Erythroblast (primary cell): ENCODE measurements at regions not wholly inside any gene's neighbourhood (a gene's known extent, or its start where the extent isn't known, plus 50 kb on each side); places are given as distances from the start of the nearest gene placed in this dataset.
"Not testable (repeated sequence)": the region's sequence is repeated elsewhere in the genome, so short reads cannot be mapped to it uniquely, and the experiment has no call there.

Experiments used
- DNase-seq, 2 experiments: peaks; one replicate each; lab custom pipeline; 2025; lab: John Stamatoyannopoulos, UW
- GATA1 ChIP-seq: IDR thresholded peaks from 2 replicates; pipeline ENCODE4 v1.6.1; 2011; ENCODE audit warnings: low read depth, mild to moderate bottlenecking, control low read depth, low read length, moderate library complexity
- POLR2A ChIP-seq: IDR thresholded peaks from 2 replicates; pipeline ENCODE4 v1.6.1; 2011; ENCODE audit warnings: mild to moderate bottlenecking, low read length

- no peak for DNase-seq
- TF ChIP-seq POLR2A (no peak), GATA1 (no peak)
These were observed 57.7 kb upstream of the AADACL2 start for GRCh38 chr3:151675858-151676615.

GRCh38 chr3:151673974-151674373, 59.8 kb upstream of the AADACL2 start:
- TF ChIP-seq POLR2A (no peak), GATA1 (no peak)
- peak in 1 of 2 experiments; percentile 63 for DNase-seq

- DNase-seq = not testable (repeated sequence)
These were observed 66.0 kb upstream of the AADACL2 start for GRCh38 chr3:151667762-151668161.

- no peak for DNase-seq
- TF ChIP-seq GATA1 (no peak), POLR2A (no peak)
These were observed 72.8 kb upstream of the AADACL2 start for GRCh38 chr3:151660885-151661284.

- TF ChIP-seq GATA1 (no peak), POLR2A (no peak)
- DNase-seq = no peak
These were observed 88.7 kb upstream of the AADACL2 start for GRCh38 chr3:151644986-151645385.

- no peak for DNase-seq
- TF ChIP-seq GATA1 (no peak), POLR2A (no peak)
These were observed 89.6 kb upstream of the AADACL2 start for GRCh38 chr3:151644020-151644620.

- no peak for TF ChIP-seq GATA1
- no peak for TF ChIP-seq POLR2A
- DNase-seq = no peak
These were observed 94.3 kb upstream of the AADACL2 start for GRCh38 chr3:151639418-151639740.

- TF ChIP-seq POLR2A (no peak), GATA1 (no peak)
- no peak for DNase-seq
These were observed 94.9 kb upstream of the AADACL2 start for GRCh38 chr3:151638555-151639417.

GRCh38 chr3:151635905-151636304, 97.8 kb upstream of the AADACL2 start:
- no peak for DNase-seq
- TF ChIP-seq GATA1 (no peak), POLR2A (no peak)

- no peak for DNase-seq
- TF ChIP-seq POLR2A (no peak), GATA1 (no peak)
These were observed 101.8 kb upstream of the AADACL2 start for GRCh38 chr3:151631946-151632345.

GRCh38 chr3:151630938-151631441, 102.7 kb upstream of the AADACL2 start:
- TF ChIP-seq POLR2A (no peak), GATA1 (no peak)
- DNase-seq = no peak

- DNase-seq = no peak
- TF ChIP-seq POLR2A (no peak), GATA1 (no peak)
These were observed 103.7 kb upstream of the AADACL2 start for GRCh38 chr3:151630035-151630434.

GRCh38 chr3:151625586-151625985, 108.1 kb upstream of the AADACL2 start:
- no peak for DNase-seq
- TF ChIP-seq GATA1 = no peak
- TF ChIP-seq POLR2A = no peak

GRCh38 chr3:151625086-151625485, 108.6 kb upstream of the AADACL2 start:
- DNase-seq = no peak
- TF ChIP-seq GATA1 (no peak), POLR2A (no peak)

- TF ChIP-seq POLR2A = no peak
- TF ChIP-seq GATA1 = no peak
- DNase-seq = no peak
These were observed 113.7 kb upstream of the AADACL2 start for GRCh38 chr3:151620071-151620470.
